Uterus (tissue), 2 donors: ENCODE measurements at regions not wholly inside any gene's neighbourhood (a gene's known extent, or its start where the extent isn't known, plus 50 kb on each side); places are given as distances from the start of the nearest gene placed in this dataset.

Experiments
- POLR2A ChIP-seq, 2 donors: fragments of 450-650 bp; IDR thresholded peaks; one replicate each; pipeline ENCODE4 v1.6.1; 2016; ENCODE audit warnings: antibody characterized with exemption in 2 of 2, mild to moderate bottlenecking in 1 of 2, moderate library complexity in 1 of 2
- TF ChIP-seq, protein P1 (sequence below), 4 experiments: fragments of 200-600 bp in 2 of 4; fragments of 450-650 bp in 2 of 4; sonication (generic) in 2 of 4; IDR thresholded peaks; one replicate each; pipeline ENCODE4 v1.5.1; 2016 to 2019; ENCODE audit warnings: antibody characterized with exemption in 4 of 4, mild to moderate bottlenecking in 2 of 4, moderate library complexity in 1 of 4

DNA sequence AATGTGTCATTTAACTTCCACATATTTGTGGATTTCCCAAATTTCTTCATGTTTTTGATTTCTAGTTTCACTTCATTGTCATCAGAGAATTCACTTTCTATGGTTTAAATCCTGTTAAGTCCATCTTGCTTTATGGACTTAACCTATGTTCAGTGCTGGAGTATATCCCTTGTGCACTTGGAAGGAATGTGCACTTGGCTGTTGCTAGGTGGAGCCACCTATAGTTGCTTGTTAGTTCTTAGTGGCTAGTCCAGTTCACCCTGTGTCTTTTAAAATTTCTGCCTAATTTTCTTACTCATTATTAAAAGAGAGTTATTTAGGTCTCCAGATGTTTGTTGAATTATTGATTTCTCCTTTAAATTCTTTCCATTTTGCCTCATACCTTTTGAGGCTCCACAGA lies 1472.5 kb upstream of the CDH6 start:
- TF ChIP-seq, protein P1, sequence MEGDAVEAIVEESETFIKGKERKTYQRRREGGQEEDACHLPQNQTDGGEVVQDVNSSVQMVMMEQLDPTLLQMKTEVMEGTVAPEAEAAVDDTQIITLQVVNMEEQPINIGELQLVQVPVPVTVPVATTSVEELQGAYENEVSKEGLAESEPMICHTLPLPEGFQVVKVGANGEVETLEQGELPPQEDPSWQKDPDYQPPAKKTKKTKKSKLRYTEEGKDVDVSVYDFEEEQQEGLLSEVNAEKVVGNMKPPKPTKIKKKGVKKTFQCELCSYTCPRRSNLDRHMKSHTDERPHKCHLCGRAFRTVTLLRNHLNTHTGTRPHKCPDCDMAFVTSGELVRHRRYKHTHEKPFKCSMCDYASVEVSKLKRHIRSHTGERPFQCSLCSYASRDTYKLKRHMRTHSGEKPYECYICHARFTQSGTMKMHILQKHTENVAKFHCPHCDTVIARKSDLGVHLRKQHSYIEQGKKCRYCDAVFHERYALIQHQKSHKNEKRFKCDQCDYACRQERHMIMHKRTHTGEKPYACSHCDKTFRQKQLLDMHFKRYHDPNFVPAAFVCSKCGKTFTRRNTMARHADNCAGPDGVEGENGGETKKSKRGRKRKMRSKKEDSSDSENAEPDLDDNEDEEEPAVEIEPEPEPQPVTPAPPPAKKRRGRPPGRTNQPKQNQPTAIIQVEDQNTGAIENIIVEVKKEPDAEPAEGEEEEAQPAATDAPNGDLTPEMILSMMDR (IDR thresholded peaks at IDR 0.05) = no peak
- no peak for TF ChIP-seq POLR2A (IDR thresholded peaks at IDR 0.05)
